Kidney capillary endothelial cell (primary cell): ENCODE measurements at regions not wholly inside any gene's neighbourhood (a gene's known extent, or its start where the extent isn't known, plus 50 kb on each side); places are given as distances from the start of the nearest gene placed in this dataset.

Experiments
- DNase-seq: peaks from one replicate; pipeline ENCODE4 v3.0.0-alpha.2; 2018; ENCODE audit warnings: low spot score

GRCh38 chr20:16115911-16116552, 457.2 kb downstream of the KIF16B start:
- DNase-seq = no peak

GRCh38 chr20:16113736-16114135, 459.5 kb downstream of the KIF16B start:
- DNase-seq = no peak

- no peak for DNase-seq
Observed at GRCh38 chr20:16111852-16112412, 461.3 kb downstream of the KIF16B start.

GRCh38 chr20:16111172-16111832, 461.9 kb downstream of the KIF16B start:
- DNase-seq = no peak

- DNase-seq = no peak
Observed at GRCh38 chr20:16107172-16107870, 465.9 kb downstream of the KIF16B start.

GRCh38 chr20:16106191-16106849, 466.9 kb downstream of the KIF16B start:
- DNase-seq = peak; percentile 36

GRCh38 chr20:16104783-16105182, 468.5 kb downstream of the KIF16B start:
- peak; percentile 37 for DNase-seq
